ENCODE measurements at regions not wholly inside any gene's neighbourhood (a gene's known extent, or its start where the extent isn't known, plus 50 kb on each side); places are given as distances from the start of the nearest gene placed in this dataset.
"Not testable (repeated sequence)": the region's sequence is repeated elsewhere in the genome, so short reads cannot be mapped to it uniquely, and the experiment has no call there.

GRCh38 chr6:130613176-130613575 is 214.0 kb upstream of the SMLR1 start:
- no peak for DNase-seq

- no peak for DNase-seq
These were observed 211.4 kb upstream of the SMLR1 start for GRCh38 chr6:130615816-130616215.

- no peak for DNase-seq
These were observed 209.5 kb upstream of the SMLR1 start for GRCh38 chr6:130617658-130618057.

DNA sequence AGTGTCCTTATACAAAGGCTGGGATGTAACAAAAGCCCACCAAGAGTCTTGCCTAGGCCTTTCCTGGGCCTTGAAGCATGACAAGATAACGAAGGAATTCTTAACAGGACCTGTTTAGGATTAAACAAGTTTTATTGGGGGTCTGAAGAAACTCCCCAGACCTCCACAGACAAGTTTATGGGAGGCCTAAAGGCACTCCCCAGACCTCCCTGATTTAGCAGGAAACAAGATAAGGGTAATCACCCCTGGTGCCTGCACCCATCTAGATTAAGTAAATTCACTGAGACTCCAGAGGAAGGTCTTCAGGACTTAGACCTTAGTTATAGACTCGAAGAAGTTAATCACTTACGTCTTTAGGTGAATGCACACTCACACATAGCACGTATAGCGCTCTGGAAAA is 208.4 kb upstream of the SMLR1 start:
- DNase-seq, result not testable (repeated sequence)

DNA sequence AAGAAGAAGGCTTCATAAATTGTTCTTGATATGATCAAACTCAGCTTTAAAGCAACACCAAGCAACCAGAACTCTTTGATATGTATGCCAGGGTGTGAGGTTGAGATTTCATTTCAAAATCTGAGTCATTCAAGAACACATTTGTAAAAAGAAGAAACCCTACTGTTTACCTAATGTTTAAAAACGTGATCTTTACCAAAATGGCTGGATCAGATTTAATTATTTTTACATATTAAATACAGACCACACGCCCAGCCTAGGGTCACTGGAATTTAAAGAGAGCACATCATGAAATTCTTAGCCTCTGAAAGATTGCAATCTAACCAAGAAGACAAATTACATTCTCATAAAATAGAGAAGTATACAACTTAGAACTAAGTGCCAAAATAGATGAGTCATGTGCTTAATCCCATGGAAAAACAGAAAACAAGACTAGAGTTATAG is 206.8 kb upstream of the SMLR1 start:
- no peak for DNase-seq

- DNase-seq, result no peak
These were observed 205.1 kb upstream of the SMLR1 start for GRCh38 chr6:130622142-130622541.

- DNase-seq, result no peak
These were observed 203.2 kb upstream of the SMLR1 start for GRCh38 chr6:130624046-130624445.

DNA sequence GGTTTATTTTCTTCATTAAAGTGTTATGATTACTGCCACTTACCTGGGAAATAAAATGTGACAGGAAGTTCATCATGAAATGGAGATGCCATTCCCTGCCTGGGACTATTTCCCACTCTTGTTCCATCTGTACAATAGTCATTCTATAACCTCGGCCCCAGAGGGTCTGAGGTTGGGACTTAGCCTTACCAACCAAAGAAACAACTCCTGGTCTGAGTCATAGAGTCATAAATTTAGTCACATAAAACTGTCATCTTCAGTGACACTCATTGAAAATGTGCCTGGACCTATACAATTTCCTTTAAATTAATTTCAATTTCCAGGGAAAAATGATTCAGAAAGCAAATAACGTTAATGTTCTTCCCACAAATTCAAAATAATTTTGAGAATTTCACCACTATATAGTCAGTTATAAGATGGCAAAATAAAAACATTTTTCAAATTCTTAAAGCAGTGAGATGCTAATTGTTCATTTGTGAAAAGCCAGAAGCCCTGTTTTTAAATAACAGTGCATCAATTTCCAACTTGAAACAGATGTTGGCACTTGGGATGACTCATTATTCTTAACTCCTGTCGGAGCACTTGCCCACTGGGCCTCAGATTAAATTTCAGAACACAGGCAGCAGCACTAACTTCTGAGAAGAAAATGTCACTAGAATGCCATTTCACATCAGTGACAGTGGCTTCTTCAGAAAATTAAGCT is 201.2 kb upstream of the SMLR1 start:
- no peak for DNase-seq

DNA sequence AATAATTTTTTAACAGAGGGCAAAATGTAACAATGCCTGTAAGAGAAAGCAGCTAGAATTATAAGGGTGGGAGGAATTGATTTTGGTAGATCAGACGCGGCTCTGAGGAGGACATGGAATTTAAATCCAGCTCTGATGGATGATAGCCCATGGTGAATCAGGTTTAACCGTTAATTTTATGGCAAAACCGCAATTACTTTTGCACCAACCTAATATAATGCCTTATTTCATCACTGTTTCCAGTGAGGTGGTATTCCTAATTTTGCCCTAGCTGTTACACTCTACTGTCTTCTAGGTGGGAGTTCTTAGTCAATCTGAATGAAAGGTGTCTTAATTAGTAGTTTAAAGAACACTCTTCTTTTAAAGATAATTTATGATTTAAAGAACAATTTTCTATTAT is 198.3 kb upstream of the SMLR1 start:
- no peak for DNase-seq

- no peak for DNase-seq
These were observed 197.6 kb upstream of the SMLR1 start for GRCh38 chr6:130629640-130630039.

DNA sequence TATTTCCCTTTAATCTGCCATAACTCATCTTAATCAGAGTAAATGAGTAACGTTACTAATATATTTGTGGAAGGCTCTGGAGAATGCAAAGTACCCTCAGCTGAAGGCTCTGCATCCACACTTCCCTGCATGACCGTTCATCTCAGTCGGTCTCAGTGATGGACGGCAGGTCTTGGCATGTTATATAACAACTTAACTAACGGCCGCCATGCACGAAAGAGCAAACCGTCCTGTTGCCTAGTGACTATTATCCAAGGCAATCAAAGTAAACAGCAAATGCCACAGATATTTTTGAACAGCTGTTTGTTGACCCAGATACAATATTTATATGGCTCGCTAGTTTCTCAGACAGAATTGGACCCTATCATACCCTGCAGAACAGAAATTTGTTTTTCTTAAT is 194.9 kb upstream of the SMLR1 start:
- no peak for DNase-seq

- DNase-seq, result no peak
These were observed 194.3 kb upstream of the SMLR1 start for GRCh38 chr6:130632897-130633296.

DNA sequence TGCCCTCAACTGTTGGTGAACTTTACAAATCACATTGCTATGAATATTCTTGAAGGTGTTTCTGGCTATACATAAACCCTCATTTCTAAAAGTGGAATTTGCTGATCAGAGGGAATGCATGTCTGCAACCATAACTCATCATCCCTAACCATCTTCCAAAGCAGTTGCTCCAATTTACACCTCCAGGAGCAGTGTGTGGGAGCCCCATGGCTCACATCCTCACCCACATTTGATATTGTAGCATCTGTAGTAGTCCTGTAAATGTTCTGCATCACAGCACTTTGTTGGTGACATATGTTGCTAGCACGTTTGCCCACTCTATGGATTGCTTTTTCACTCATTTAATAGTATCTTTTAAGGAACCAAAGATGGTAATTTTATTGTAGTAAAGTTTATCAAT is 183.8 kb upstream of the SMLR1 start:
- no peak for DNase-seq

GRCh38 chr6:130644175-130644574 is 183.0 kb upstream of the SMLR1 start:
- DNase-seq, result no peak

- DNase-seq, result not testable (repeated sequence)
These were observed 182.4 kb upstream of the SMLR1 start for GRCh38 chr6:130644769-130645168.

DNA sequence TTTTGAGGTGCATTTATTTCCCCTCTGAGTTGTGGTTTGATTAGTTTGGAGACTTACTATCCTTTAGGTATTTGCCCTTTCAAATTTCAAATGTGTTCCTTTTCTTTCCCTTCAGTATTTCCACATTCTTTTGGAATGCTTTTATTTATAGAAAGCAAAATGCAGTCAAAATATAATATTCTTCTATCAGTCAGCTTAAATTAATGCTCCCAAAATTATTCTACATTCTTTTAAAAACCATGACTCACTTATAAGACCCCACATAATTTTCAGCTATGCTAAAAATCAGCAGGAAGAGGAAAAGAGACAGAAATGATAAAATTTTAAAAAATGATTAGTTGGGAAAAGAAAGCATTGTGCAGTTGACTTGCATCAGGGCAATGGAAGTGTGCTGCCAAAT is 180.0 kb upstream of the SMLR1 start:
- no peak for DNase-seq

DNA sequence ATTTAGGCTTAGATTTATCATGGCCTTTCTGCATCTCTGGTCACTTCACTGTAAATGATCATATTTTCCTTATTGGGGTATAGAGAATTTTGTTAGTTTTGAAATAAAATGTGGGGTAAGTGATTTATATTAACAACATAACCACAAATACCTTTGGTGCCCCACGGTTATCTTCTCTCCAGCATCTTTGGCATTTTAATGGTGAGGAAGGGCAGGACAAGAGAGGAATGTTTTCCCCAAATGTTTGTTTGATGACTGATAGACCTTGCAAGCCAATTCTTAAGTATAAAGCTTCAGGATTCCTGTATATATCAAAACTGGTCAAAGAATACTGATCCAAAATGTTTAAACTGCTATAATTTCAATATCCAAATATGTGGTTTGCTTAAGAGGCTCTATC is 171.6 kb upstream of the SMLR1 start:
- no peak for DNase-seq

GRCh38 chr6:130661077-130661476 is 166.1 kb upstream of the SMLR1 start:
- no peak for DNase-seq

DNA sequence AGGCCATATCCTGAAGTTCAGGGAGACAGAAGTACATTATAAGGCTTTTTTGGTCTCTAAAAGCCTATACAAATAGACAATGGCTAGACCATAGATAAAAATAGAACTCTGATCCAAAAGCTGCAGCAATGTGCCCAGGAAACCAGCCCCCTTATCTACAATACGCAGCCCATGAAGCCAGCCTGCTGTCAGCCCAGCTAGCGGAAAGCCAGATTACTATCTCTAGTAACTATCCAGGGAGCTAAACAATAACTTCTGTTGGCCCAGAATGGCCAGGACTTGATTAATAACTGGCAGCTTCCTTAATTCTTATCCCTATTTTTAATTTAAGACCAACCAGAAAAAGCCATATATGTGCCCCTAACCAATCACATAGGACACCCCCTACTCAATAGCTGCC is 160.4 kb upstream of the SMLR1 start:
- no peak for DNase-seq

DNA sequence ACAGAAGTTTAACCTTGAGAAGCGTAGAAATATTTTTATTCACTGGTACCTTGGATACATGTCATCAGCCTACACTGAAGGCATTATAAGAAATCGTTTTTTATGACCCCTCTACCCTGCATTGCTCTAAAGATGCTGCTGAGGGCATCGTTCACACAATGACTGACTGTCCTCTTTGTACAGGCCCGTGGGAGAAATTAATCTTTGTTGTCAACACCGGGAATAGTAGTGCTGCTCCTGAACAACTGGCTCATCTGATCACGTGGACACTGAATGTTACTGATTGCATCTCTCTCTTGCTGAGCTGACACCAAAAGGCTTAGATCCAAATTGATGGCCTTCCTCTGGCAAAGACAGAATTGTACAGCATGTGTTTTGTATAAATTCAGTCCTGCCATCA is 157.1 kb upstream of the SMLR1 start:
- no peak for DNase-seq

DNA sequence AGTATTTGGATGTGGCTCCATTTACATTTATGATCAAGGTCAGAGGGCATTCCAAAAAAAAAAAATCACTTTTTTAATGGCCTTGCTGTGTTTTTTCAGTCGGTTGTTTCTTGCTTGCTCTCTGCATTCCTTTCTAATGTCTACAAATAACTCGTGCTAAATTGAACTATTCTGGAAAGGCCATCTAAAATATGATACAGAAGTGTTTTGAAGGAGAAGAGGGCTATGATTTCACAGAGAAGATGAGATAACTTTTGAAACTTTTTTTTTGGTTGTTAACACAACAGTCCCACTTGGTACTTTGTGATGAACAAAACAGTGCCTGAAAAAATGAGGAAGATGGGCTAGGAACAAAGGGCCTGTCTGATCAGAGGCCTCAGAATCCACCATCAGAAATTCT is 156.1 kb upstream of the SMLR1 start:
- DNase-seq, result no peak

DNA sequence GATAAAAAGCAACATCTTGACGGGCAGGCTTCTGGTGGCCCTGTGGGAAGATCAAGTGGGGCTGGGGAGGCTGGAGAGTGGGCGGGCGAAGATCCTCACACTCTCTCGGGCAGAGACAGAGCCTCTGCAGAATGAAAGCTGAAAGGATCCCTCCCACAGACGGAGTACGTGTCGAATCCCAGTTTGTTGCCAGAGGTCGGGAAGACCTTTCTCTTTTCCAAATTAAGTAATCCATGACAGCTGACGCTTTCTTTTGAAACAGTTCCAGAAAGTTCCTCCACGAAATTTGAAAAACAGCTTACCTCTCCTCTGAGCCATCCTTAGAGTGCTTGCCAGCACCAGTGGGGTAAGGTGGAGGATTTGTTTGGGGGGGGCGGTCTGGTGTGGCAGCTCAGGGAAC is 155.6 kb upstream of the SMLR1 start:
- no peak for DNase-seq

DNA sequence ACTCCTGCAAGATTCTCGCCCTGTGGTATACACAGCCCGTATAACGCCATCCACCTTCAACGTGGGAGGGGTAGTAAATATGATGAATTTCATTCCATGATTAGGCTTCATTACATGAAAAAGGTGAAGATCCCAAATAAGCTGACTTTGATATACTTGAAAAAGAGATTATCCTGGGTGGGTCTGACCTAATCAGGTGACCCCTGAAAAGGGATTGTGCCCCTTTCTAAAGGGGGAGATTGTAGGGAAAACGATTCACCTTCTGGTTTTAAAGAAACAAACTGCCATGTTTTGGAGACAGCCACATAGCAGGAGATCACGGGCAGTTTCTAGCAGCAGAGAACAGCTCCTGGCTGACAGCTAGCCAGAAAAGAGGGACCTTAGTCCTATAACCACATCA is 155.1 kb upstream of the SMLR1 start:
- DNase-seq, result no peak

- no peak for DNase-seq
These were observed 152.6 kb upstream of the SMLR1 start for GRCh38 chr6:130674604-130675003.

DNA sequence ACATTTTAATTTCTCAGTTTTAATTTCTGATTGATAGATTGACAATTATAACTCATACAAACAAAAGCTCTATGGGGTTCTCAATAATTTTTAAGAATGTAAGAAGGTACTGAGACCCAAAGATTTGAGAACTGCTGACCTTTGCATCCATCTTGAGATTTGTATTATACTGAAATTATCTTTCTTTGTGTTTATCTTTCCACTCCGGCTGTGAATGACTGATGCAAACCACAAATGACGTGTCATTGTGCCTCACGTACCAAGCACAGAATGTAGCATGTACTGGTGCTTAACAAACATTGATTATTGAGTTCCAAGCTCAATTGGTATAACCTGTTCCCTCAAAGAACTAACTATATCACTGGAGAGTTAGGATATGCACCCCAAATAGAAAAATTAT is 152.1 kb upstream of the SMLR1 start:
- DNase-seq, result no peak

Measured in CD4-positive, alpha-beta T cell treated with Interleukin-15 for 1 hour (primary cell).